Upper lobe of left lung (tissue), 4 donors: ENCODE measurements at regions not wholly inside any gene's neighbourhood (a gene's known extent, or its start where the extent isn't known, plus 50 kb on each side); places are given as distances from the start of the nearest gene placed in this dataset.

Source experiments
- CTCF ChIP-seq, 6 experiments: fragments of 450-650 bp in 4 of 6; fragments of 200-600 bp in 2 of 6; sonication (generic) in 2 of 6; IDR thresholded peaks; one replicate each; pipeline ENCODE4 v1.5.1; 2016 to 2019; ENCODE audit warnings: antibody characterized with exemption in 6 of 6
- POLR2AphosphoS5 ChIP-seq, 2 donors: sonication (generic); formaldehyde crosslinking; IDR thresholded peaks; one replicate each; pipeline ENCODE4 v1.5.1; 2017; ENCODE audit warnings: antibody characterized with exemption in 2 of 2

DNA sequence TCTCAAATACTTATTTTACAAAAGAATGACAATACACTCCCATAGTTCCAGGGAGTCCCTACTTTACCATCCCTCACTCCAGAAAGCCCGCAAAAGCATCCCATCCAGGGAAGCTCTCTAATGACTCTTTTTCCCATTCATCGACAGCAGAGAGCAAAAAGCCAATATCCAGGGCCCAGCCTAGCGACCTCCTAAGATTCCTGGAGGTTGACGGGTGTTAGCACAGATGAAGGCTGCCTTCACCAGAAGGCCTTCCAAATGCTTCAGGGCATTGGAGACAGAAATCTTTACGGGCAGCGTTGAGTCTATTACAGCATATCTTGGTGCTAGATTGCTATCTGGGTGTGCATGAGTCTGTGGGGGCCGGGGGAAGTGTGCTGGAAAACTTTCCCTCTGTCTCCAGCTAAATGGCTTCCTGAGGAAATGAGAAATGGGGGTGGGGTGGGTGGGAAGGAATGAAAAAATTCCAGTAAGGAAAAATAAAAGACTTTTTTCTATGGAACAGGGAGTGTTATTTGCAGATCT lies 136.6 kb downstream of the PROX1 start:
- TF ChIP-seq POLR2AphosphoS5 (IDR thresholded peaks at IDR 0.05) = no peak
- TF ChIP-seq CTCF (IDR thresholded peaks at IDR 0.05) = no peak
